IMR-90 (cell line): ENCODE measurements at regions not wholly inside any gene's neighbourhood (a gene's known extent, or its start where the extent isn't known, plus 50 kb on each side); places are given as distances from the start of the nearest gene placed in this dataset.

Experiments used
- TF ChIP-seq, protein P1 (sequence below): conservative IDR thresholded peaks from 2 replicates; pipeline ENCODE4 v1.5.1; 2012; ENCODE audit warnings: mild to moderate bottlenecking, low read depth, low read length, improper control_type of control experiment

DNA sequence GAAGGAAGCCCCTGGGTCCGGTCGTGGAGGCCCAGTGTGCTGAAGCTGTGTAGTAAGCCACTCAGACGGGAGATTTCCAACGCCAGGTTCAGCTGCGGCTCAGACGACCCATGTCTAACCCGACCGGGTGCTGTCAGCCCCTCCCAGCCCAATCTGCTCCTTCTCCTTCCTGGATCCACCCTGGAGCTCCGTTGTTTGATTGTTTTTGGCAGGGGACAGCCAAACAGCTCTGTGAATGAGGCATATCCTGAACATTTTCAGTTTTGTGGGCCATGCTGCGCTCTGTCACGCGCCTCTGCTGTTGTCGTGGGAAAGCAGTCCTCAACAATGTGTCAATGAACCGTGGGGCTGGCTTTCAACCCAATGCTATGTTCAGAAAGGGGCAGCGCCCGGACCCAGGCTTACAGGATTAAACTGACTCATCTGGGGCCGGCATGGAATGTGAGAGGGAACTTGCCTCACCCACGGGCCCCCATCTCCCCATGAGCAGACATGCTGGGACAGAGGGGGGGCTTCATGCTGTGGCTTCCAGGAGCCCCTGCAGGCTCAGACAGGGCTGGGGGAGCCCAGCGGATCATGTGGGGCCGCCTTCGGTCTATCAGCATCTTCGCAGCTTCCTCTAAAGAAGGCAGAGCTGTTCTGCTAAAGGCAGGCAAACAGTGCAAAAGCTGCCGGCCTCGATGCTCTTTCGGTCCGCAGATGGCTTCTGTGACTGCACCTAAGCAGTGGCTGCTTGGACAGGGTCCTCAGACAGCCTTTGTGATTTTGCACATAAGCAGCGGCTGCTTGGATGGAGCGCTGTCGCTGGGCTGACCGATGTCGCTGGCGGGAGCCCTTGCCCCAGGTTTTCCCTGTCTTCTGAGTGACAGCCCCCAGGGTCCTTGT lies 101.7 kb downstream of the RIPK4 start (continued):
- TF ChIP-seq, protein P1, sequence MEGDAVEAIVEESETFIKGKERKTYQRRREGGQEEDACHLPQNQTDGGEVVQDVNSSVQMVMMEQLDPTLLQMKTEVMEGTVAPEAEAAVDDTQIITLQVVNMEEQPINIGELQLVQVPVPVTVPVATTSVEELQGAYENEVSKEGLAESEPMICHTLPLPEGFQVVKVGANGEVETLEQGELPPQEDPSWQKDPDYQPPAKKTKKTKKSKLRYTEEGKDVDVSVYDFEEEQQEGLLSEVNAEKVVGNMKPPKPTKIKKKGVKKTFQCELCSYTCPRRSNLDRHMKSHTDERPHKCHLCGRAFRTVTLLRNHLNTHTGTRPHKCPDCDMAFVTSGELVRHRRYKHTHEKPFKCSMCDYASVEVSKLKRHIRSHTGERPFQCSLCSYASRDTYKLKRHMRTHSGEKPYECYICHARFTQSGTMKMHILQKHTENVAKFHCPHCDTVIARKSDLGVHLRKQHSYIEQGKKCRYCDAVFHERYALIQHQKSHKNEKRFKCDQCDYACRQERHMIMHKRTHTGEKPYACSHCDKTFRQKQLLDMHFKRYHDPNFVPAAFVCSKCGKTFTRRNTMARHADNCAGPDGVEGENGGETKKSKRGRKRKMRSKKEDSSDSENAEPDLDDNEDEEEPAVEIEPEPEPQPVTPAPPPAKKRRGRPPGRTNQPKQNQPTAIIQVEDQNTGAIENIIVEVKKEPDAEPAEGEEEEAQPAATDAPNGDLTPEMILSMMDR = no peak
